Activated T-cell treated with anti-CD3 and anti-CD28 coated beads for 1 hour (primary cell): ENCODE measurements at regions not wholly inside any gene's neighbourhood (a gene's known extent, or its start where the extent isn't known, plus 50 kb on each side); places are given as distances from the start of the nearest gene placed in this dataset.
"Not testable (repeated sequence)": the region's sequence is repeated elsewhere in the genome, so short reads cannot be mapped to it uniquely, and the experiment has no call there.

Source experiments
- DNase-seq: peaks from one replicate; pipeline ENCODE4 v3.0.0-alpha.2; 2020; ENCODE audit warnings: low read depth

DNA sequence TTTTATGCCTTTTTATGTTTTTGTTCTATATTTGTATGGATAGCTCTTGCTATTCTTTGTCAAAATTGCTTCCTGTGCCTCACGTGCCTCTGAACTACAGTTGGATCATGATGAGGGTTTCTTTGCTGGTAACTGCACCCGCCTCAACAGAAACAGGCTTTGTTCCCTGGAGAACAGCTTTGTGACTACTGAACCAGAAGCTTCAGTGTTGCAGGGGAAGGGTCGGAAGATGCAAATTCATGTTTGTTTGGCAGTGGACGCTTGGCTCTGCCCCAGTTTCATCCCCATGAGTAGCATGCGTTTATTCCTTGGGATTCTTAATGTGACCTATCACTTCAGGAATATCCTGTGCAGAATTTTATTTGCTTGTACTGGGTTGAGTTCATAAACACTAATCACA, 959.1 kb upstream of the WWC1 start:
- no peak for DNase-seq

DNA sequence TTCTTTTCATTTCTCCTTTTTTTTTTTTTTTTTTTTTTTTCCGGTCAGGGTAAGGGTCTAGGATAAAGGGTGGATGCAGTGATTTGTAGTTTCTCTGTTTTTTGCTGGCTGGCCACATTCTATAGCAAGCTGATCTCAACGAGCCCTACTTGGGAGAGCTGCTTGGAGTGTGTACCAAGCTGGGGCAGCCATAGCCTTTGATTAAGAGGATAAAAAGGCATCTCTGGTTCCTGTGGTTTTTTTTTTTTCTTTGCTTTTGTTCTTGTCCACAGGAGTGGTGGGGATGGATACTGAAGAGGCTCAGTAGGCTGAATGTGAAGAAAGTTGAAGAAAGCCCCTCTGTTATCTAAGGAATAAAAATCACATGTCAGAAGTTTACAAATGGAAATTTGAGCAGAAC, 955.3 kb upstream of the WWC1 start:
- no peak for DNase-seq

DNA sequence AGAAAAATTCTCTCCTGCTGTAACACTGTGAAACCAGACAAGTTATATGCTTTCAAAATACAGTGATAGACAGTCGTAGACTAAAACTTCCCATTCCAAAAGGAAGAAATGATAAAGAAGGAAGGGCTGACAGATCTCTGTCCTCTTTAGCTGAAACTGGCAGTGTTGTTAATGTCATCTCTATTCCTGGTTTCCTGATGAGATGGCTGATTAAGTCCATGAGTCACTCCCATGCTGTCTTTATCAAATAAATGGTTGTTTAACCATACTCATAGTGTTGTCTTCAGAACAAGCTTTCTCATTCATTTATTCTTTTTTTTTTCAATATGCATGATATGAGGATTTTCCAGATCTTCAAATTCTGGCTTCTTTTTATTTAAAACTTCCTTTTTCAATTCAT, 952.2 kb upstream of the WWC1 start:
- DNase-seq: no peak

DNA sequence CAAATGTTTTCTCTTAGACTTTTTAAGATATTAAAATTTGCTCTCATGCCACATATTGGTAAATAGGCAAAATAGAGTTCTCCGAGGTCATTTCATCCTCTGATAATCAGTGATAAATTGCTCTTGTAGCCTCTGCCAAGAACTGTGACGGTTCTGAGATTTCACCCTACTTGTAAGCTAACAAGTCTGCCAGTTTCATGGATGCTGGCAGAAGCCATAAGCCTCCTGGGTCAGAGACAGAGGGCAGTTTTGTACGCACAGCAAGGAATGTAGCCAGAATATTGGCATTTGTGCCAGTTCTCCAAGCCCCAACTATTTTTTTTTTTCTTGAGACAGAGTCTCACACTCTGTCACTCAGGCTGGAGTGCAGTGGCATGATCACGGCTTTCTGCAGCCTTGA, 945.0 kb upstream of the WWC1 start:
- no peak for DNase-seq

DNA sequence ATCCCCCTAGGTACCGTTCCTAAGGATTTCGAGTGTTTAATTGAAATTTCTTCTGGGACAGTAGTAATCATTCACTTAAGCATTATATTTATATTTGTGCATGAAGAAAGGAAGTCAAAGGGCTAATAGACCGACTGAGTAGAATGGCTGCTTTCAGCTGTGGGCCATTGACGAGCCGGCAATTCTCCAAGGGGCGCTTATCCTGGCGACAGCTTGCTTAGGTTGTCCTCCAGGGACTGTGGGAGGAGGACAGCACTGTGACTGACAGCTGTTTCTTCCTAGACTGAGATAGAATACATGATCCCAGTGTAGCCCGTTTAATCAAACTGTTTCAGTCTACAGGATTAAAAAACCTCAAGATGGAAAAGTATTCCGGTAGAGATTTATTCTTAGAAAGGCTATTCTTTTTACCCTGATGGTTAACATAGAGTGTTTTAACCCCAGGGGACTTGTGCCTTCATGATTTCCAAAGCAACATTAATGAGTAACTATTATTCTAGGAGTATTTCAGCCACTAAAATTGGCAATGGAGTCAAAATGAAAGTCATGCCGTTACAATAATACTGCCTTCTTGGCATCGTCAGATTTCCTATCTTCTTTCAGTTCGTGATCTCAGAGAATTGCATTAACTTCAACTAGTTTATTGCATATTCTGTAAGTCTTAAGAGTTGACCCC, 943.1 kb upstream of the WWC1 start:
- no peak for DNase-seq

DNA sequence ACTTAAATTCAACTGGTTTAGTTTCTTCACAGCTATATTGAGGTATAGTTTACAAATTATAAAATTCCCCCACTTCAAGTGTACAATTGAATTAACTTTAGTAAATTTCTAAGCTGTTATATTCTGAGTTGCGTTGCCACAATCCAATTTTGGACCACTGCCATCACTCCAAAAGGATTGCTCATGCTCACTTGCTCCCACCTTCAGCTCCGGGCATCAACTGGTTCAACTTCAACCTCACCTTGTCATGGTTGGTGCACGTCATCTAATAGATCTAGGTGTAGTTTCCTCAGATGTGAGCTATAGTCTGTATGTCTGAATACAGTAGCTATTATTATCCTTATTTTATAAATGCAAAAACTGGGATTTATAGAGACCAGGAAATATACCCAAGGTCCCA, 942.5 kb upstream of the WWC1 start:
- no peak for DNase-seq

DNA sequence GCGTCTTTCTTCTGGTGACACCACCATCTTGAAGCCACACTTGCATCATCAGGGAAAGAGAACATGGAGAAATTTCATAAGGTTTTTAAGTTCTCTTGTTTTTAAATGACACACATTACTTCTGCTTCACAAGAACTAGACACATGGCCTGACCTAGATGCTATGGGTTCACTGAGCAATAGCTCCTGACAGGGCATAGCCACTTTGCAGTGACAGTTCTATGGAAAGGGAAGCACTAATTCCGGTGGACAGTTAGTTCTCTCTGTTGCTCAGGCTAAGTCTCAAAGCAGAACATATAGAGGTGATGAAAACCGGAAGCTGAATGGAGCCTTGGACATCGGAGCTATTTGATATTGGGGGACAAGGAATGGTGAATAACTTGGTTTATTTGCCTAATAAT, 940.1 kb upstream of the WWC1 start:
- DNase-seq: no peak

DNA sequence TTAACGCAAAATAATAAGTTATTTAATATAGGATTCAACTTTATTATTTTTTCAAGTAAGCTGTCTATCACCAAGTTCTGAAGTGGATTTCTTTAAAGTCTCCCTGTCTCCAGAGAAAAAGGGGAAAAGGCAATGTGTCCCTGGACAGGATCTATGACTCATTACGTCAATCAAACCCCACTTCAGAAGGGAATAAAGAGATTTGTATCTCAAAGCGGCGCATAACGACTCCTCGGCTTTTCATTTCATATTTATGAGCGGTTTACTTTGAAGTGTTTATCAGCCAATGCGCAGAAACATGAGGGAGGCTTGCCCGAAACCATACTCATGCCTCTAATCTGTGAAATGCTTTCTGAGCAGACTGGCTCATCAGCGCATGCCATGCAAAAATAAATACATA, 938.6 kb upstream of the WWC1 start:
- no peak for DNase-seq

DNA sequence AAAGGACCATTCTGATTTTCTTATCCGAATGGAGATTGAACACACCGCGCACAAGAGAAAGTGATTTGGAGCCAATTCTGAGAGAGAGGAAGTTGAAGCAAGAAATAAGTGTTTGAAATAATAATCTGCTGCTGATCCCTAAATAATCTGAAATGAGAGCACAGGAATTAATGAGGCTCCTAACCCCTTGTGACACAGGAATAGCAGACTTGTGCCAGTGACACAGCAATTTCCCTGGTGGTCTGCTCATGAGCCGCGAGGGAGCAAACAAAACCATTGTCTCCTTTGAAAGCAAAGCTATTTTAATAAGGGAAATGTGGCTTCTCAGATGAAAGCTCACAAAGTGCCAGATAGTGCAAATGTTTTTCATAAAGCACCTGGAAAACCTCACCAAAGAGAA, 936.1 kb upstream of the WWC1 start:
- no peak for DNase-seq

DNA sequence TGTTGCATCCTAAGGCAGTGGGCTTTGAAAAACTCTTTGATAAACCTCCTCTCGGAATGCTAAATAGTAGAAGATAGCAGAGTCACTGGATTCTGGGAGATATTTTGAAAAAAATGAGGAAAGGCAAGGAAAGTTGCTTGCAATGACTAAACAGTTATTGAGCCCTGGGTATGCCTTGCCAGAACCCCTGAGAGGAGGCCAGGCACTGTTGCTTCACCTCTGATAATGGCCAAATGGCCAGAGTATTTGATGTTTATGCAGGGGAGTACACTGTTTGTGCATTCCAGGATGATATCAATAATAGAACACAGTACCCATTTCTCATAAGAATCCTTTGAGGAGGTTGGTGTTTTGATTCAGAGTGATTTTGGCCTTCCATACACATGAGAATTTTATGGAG, 935.1 kb upstream of the WWC1 start:
- DNase-seq: no peak

DNA sequence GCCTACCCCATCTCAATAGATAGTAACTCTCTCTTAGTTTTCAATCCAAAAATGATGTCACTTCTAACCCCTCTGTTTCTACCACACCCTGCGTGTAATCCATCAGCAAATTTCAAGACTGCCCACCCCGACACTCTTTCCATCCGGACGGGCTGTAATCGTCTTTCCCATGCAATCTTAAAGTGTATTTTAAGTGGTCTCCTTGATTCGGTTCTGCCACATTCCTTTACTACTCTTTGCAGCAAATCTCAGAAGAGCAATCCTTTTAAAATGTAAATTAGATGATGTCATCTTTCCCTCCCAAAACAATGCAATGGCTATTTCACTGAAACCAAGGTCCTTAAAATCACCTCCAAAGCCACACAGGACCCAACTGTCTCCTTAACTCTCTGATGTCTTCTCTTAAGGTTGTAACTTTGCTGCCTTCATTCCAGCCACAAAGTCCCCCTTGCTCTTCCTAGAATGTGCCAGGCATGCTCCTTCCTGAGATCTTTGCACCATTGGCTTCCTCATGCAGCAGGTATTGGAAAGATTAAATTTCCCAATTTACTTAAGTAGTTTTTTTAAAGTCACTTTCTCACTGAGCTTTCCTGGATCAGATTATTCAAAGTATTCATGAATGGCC, 932.5 kb upstream of the WWC1 start:
- DNase-seq: no peak

DNA sequence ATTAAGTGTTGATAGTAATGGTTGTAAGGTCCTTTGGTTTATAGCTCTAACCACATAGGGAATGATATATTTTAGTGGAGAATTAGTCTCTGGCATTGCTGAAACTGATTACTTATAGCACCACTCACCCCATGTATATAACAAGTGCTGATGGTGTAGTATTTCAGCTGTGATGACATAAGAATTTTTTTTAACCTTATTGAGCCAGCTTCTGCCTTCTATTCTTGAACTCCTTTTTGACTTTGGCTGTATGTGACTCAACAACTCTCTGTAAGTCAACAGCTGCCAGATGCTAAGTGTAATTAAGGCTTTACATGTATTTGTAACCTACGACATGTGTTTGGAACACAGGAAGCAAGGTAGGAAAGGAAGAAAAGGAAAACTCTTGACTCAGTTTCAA, 929.6 kb upstream of the WWC1 start:
- DNase-seq: no peak

DNA sequence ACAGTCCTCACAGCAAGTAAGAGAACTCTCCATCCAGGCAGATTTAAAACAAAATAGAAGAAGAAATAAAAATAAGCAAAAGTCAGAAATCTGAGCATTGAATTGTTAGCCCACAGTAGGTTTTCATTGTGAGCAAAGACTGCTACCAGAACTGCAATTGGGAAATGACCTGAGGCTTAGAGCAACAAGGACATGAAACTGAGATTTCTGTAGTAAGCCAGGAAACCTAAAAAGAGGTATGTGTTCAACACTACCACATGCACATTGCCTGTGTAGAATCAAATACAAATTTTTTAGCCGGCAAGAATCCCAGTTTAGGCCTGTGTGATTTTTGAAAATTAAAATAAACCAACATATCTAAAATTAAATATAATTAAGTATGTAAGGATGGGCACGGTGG, 928.4 kb upstream of the WWC1 start:
- DNase-seq: no peak

DNA sequence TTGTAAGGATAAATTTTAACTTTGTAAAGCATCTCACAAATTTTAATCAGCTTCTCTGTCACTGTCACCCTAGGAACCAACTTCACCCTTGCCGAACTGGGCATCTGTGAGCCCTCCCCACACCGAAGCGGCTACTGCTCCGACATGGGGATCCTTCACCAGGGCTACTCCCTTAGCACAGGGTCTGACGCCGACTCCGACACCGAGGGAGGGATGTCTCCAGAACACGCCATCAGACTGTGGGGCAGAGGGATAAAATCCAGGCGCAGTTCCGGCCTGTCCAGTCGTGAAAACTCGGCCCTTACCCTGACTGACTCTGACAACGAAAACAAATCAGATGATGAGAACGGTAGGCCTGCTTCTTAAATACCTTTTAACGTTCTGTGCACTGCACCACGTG, 916.3 kb upstream of the WWC1 start:
- no peak for DNase-seq

DNA sequence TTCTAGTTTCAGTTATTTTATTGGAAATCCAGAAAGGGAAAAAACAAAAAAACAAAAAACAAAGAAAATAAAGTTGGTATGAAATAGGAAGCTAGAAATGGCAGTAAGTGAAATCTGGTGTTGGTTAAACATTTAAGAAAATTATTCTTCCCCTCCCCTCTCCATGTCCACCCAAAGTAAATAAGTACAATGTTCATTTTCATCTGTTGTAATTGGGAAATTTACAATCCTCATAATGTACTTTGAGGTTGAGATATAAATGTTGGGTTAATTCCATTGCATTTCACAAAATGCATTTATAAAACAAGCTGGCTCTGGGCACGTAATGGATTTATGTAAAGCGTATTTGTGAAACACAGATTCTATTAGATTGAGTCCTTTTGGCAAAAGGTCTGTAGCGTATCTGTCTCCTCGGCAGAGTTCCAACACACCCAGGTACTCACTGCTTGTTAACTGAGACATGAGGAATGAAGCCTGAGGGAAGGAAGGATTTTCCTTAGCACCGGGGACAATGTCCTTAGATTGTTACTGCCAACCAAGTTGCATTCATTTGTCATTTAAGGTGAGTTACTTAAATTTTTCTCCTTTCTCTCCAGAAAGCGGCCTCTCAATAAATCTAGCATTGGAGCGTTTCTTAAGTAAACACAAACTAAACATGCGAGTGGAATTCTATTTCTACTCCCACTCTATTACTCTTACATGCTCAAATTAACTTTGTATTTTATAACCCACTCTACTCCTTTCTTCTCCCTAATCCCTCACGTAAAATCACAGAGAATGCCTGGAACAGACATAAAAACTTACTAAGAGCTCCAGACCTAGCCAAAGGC, 912.3 kb upstream of the WWC1 start:
- no peak for DNase-seq

DNA sequence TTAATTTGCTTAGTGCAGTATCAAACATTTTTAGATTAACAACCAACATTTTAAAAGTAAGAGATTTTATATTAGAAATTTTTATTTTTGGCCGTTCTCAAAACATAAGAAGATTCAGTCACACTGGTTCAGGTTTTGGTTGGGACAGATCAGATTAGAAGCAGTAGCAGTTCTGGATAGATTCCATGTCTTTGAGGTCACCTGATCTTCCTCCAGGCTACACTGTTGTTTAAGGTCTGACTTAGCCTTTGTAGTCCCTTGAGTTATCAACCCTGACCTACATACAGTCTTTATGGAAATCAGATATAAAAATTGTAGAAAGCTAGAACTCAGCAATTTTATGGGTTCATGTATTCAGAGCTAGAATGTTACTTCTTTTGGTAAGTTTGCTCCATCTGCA, 910.0 kb upstream of the WWC1 start:
- DNase-seq: no peak

DNA sequence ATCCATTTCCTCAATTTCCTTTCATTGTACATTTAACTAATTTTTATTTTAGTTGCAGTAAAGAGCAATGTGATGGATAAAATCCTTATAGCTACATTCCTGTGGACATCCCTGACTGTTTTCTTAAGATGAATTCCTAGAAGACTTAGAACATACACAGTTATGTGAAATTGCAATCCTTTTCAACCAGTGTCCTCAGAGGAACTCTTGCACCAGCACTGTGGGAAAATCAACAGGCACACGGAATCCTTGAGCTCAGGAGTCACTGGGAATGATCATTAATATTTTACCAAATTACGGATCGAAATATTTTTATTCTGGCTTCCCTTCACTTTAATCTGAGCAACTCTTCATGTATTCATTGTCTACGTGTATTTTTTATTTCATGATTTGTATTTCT, 901.9 kb upstream of the WWC1 start:
- no peak for DNase-seq

DNA sequence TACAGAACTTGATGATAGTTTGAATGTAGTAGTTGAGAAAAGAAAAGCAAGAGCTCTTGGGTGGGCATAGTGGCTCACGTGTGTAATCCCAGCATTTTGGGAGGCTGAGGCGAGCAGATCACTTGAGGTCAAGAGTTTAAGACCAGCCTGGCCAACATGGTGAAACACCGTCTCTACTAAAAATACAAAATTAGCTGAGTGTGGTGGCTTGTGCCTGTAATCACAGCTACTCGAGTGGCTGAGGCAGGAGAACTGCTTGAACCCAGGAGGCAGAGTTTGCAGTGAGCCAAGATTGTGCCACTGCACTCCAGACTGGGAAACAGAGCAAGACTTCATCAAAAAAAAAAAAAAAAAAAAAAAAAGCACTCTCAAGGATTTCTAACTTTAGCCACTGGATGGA, 900.2 kb upstream of the WWC1 start:
- not testable (repeated sequence) for DNase-seq

DNA sequence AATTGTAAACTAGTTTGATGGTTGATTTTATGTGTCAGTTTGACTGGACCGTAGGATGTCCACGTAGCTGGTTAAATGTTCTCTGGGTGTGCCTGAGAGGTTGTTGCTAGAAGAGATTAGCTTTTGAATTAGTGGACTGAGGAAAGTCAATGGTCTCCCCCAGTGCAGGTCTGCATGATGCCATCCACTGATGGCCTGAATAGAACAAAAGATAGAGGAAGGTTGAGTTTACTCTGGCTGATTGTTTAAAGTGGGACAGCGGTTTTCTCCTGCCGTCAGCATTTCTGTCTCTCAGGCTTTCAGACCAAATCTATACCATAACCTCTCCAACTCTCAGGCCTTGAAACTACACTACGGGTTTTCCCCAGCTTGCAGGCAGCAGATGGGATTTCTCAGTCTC, 899.2 kb upstream of the WWC1 start:
- DNase-seq: no peak

DNA sequence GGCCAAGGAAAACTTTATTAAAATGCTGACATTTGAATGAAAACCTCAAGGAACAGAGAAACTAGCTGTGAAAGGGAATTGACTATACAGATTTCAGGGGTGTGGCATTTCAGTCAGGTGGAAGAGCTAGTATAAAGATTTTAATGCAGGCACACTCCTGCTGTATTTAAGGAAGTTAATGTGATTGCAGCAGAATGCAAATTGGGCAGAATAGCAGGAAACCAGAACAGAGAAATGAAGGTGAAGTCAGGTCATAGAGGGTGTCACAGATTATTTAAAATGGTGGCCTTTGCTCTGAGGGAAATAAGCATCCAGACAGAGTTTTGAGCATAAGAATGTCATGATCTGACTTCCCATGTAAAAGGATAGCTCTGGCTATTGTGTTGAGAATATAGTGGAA, 898.1 kb upstream of the WWC1 start:
- DNase-seq: no peak

DNA sequence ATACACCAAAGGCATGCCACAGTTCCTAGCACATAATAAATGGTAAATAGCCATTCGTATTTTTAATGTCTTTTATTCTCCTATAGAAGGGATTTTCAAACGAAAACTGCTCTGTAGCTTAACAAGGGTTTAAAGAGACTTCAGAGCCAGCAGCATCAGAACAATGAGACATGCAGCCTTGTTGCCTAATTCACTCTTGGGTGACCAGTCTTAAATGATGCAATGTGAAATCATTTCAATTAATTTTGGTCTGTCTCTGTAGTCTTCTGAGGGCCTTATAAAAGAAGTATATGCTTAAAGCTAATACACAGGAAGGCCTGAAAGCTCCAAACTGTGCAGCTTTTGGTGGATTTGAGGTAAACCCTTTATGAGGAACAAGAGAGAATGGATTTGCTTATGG, 888.8 kb upstream of the WWC1 start:
- no peak for DNase-seq

DNA sequence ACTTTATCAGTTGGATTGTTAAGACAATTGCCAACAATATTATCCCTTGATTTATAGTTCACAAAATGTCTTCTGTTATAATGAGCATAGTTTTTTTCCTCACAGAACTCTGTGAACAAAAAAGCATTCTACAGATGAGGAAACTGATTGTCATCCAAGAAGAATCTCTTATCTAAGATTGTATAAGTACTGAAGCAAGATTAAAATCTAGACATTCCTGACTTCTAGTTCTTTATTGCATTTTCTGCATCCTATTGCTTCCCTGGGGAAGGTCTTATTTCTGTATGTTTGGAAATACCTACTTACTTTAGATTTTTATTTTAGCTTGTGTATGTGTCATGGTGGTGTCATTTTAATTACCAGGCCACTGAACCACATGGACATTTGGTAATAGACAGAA, 884.9 kb upstream of the WWC1 start:
- DNase-seq: no peak

DNA sequence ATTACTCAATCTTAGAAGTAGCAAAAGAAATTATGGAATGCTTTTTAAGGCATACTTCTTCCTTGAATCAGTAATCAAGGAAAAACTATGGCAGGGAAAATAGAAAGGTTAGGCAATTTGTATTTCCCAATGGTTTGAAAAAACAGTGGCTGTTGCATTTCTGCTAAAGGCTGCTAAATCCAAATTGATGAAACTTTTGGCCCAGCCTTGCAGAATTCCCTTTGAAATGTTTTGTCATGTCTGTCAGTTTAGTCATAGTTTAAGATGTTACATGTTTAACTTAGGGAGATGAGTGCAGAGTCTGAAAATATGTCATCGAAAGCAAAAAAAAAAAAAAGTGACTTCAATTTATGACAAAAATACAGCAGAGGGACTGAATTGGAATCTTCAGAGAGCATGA, 878.9 kb upstream of the WWC1 start:
- no peak for DNase-seq

DNA sequence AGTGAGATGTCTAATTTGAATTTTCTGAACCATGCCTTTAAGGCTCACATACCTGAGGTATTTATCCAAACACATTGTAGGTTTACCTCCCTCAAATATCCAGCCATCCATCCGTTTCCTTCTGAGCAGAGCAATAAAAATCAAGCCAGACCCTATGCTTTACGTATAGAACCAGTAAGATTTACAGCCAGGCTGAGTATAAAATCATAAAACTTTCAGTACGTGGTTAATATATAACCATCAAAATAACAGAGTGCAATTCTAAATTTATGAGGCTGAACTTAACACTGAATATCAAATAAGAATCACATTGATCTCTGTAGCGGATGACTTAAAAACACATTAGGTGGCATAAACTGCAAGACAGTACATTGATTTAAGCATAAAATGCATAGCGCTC, 877.9 kb upstream of the WWC1 start:
- no peak for DNase-seq
